ENCODE measurements at regions not wholly inside any gene's neighbourhood (a gene's known extent, or its start where the extent isn't known, plus 50 kb on each side); places are given as distances from the start of the nearest gene placed in this dataset.
"Not testable (repeated sequence)": the region's sequence is repeated elsewhere in the genome, so short reads cannot be mapped to it uniquely, and the experiment has no call there.

DNA sequence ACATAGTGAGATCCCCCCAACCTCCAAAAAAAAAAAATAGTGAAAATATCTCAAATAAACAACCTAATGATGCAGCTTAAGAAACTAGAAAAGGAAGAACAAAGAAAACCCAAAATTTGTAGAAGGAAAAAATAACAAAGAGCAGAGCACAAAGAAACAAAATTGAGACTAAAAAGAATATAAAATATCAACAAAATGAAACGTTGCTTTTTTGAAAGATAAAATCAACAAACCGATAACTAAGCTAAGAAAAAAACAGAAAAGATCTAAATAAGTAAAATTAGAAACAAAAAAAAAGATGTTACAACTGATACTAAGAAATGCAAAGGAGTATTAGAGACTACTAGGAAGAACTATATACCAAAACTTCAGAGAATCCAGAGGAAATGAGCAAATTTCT lies 139.3 kb upstream of the PALMD start:
- DNase-seq (ENCODE audit: low read depth) = no peak
- Histone ChIP-seq H3K27me3 (ENCODE audit: control insufficient read depth, insufficient read depth, low read length) (no peaks in the 10 kb centered on the region), H3K36me3 (ENCODE audit: control insufficient read depth, insufficient read depth, low read length) (no peaks in the 10 kb centered on the region), H3K4me3 (ENCODE audit: low read depth, low read length) (no peak overlapping the region)
- TF ChIP-seq CTCF (IDR thresholded peaks at IDR 0.05; ENCODE audit: insufficient read depth, low read length, poor library complexity, severe bottlenecking) = no peak

DNA sequence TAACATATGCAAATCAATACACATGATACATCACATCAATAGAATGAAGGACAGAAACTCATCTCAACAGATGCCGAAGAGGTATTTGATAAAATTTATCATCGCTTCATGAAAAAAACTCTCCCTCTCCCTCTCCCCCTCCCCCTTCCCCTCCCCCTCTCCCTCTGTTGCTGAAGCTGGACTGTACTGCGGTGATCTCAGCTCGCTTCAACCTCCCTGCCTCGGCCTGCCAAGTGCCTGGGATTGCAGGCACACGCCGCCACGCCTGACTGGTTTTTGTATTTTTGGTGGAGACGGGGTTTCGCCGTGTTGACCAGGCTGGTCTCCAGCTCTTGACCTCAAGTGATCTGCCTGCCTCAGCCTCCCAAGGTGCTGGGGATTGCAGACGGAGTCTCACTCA lies 138.5 kb upstream of the PALMD start:
- H3K27me3 ChIP-seq (ENCODE audit: control insufficient read depth, insufficient read depth, low read length) = not testable (repeated sequence)

DNA sequence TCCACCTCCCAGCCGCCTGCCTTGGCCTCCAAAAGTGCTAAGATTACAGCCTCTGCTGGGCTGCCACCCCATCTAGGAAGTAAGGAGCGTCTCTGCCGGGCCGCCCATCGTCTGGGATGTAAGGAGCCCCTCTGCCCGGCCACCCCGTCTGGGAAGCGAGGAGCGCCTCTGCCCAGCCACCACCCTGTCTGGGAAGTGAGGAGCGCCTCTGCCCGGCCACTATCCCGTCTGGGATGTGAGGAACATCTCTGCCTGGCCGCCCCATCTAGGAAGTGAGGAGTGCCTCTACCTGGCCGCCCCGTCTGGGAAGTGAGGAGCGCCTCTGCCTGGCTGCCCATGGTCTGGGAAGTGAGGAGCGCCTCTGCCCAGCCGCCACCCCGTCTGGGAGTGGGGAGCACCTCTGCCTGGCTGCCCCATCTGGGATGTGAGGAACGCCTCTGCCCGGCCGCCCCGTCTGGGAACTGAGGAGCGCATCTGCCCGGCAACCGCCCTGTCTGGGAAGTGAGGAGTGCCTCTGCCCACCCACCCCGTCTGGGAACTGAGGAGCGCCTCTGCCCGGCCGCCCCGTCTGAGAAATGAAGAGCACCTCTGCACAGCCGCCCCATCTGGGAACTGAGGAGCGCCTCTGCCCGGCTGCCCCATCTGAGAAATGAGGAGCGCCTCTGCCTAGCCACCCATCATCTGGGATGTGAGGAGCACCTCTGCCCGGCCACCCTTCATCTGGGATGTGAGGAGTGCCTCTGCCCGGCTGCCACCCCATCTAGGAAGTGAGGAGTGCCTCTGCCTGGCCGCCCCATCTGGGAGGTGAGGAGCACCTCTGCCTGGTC lies 137.8 kb upstream of the PALMD start:
- Histone ChIP-seq H3K36me3 (ENCODE audit: control insufficient read depth, insufficient read depth, low read length) (no peaks in the 10 kb centered on the region), H3K4me3 (ENCODE audit: low read depth, low read length) (no peak overlapping the region), H3K27me3 (ENCODE audit: control insufficient read depth, insufficient read depth, low read length) (no peaks in the 10 kb centered on the region)
- DNase-seq (ENCODE audit: low read depth) = no peak
- no peak for TF ChIP-seq CTCF (IDR thresholded peaks at IDR 0.05; ENCODE audit: insufficient read depth, low read length, poor library complexity, severe bottlenecking)

More for the DNA sequence above, 138.5 kb upstream of the PALMD start:
- not testable (repeated sequence) for H3K4me3 ChIP-seq (ENCODE audit: low read depth, low read length); H3K36me3 ChIP-seq (ENCODE audit: control insufficient read depth, insufficient read depth, low read length); DNase-seq (ENCODE audit: low read depth)

- H3K4me3 ChIP-seq (ENCODE audit: low read depth, low read length) = not testable (repeated sequence)
These were observed 137.0 kb upstream of the PALMD start for GRCh38 chr1:99508733-99509445.

GRCh38 chr1:99514823-99515552 lies 130.9 kb upstream of the PALMD start:
- not testable (repeated sequence) for DNase-seq (ENCODE audit: low read depth); H3K36me3 ChIP-seq (ENCODE audit: control insufficient read depth, insufficient read depth, low read length); H3K4me3 ChIP-seq (ENCODE audit: low read depth, low read length); H3K27me3 ChIP-seq (ENCODE audit: control insufficient read depth, insufficient read depth, low read length)

More at GRCh38 chr1:99508733-99509445, 137.0 kb upstream of the PALMD start:
- not testable (repeated sequence) for H3K36me3 ChIP-seq (ENCODE audit: control insufficient read depth, insufficient read depth, low read length); DNase-seq (ENCODE audit: low read depth); H3K27me3 ChIP-seq (ENCODE audit: control insufficient read depth, insufficient read depth, low read length)

GRCh38 chr1:99516141-99516540 lies 129.8 kb upstream of the PALMD start:
- no peak for DNase-seq (ENCODE audit: low read depth)

More at GRCh38 chr1:99516141-99516540, 129.8 kb upstream of the PALMD start:
- H3K27me3 ChIP-seq (ENCODE audit: control insufficient read depth, insufficient read depth, low read length) = no peaks in the 10 kb centered on the region
- H3K36me3 ChIP-seq (ENCODE audit: control insufficient read depth, insufficient read depth, low read length) = no peaks in the 10 kb centered on the region
- no peak overlapping the region for H3K4me3 ChIP-seq (ENCODE audit: low read depth, low read length)
- TF ChIP-seq CTCF (IDR thresholded peaks at IDR 0.05; ENCODE audit: insufficient read depth, low read length, poor library complexity, severe bottlenecking) = no peak
